A673 (cell line): ENCODE measurements at regions not wholly inside any gene's neighbourhood (a gene's known extent, or its start where the extent isn't known, plus 50 kb on each side); places are given as distances from the start of the nearest gene placed in this dataset.

Source experiments
- BruUV-seq: library from RNA; stranded (reverse); fragments of 400-500 nt; replicated peaks from 2 replicates; lab custom pipeline; 2021; lab: Mats Ljungman, UMichigan
- CTCF ChIA-PET: fragments of 300-600 bp; sonication (Branson Sonifier 250); formaldehyde crosslinking; loops from one replicate; lab custom pipeline; 2022; ENCODE audit warnings: antibody characterized with exemption; lab: Charles Lee
- POLR2A ChIA-PET: fragments of 300-600 bp; sonication (Branson Sonifier 250); formaldehyde crosslinking; loops from one replicate; lab custom pipeline; 2022; ENCODE audit warnings: antibody characterized with exemption; ENCODE audit not compliant: low non-redundant PET; lab: Charles Lee
- DNase-seq: peaks from one replicate; pipeline ENCODE4 v3.0.0-alpha.2; 2015; ENCODE audit warnings: low spot score
- H3K27ac ChIP-seq: fragments of 200-600 bp; sonication (generic); 2 replicates; pipeline ENCODE4 v1.5.1; 2016; ENCODE audit warnings: mixed run types, low read depth, mild to moderate bottlenecking, mixed read lengths, antibody characterized with exemption, low read length; ENCODE audit not compliant: poor library complexity, severe bottlenecking
- H3K27me3 ChIP-seq: fragments of 200-600 bp; sonication (generic); replicated peaks from 2 replicates; pipeline ENCODE4 v1.6.1; 2017; ENCODE audit warnings: mixed run types, low read depth, mild to moderate bottlenecking, mixed read lengths, antibody characterized with exemption, low read length; ENCODE audit not compliant: insufficient read depth, poor library complexity
- H3K36me3 ChIP-seq: fragments of 200-600 bp; sonication (generic); 2 replicates; pipeline ENCODE4 v1.6.1; 2016; ENCODE audit warnings: mixed run types, mild to moderate bottlenecking, mixed read lengths, antibody characterized with exemption, low read length; ENCODE audit not compliant: insufficient read depth, poor library complexity, severe bottlenecking
- H3K4me1 ChIP-seq: fragments of 200-600 bp; sonication (generic); 2 replicates; pipeline ENCODE4 v1.6.1; 2017; ENCODE audit warnings: mixed run types, mild to moderate bottlenecking, mixed read lengths, antibody characterized with exemption, low read length; ENCODE audit not compliant: insufficient read depth, poor library complexity, severe bottlenecking
- H3K4me3 ChIP-seq: fragments of 200-600 bp; sonication (generic); 2 replicates; pipeline ENCODE4 v1.5.1; 2016; ENCODE audit warnings: low read depth, mixed run types, mild to moderate bottlenecking, mixed read lengths, low read length; ENCODE audit not compliant: poor library complexity, severe bottlenecking
- H3K9me3 ChIP-seq: fragments of 200-600 bp; sonication (generic); 2 replicates; pipeline ENCODE4 v1.6.1; 2016; ENCODE audit warnings: mixed run types, low read depth, mild to moderate bottlenecking, mixed read lengths, antibody characterized with exemption, low read length; ENCODE audit not compliant: poor library complexity, severe bottlenecking
- CTCF ChIP-seq: fragments of 300-800, 200-600 bp; sonication (generic); conservative IDR thresholded peaks from 2 replicates; pipeline ENCODE4 v1.5.1; 2017; ENCODE audit warnings: low read depth, mild to moderate bottlenecking, antibody characterized with exemption, low read length, moderate library complexity, mixed read lengths
- EZH2 ChIP-seq: fragments of 200-600 bp; sonication (generic); IDR thresholded peaks from 2 replicates; pipeline ENCODE4 v1.6.1; 2017; ENCODE audit warnings: borderline replicate concordance, low read depth, mild to moderate bottlenecking, mixed read lengths, antibody characterized with exemption, low read length; ENCODE audit not compliant: poor library complexity, severe bottlenecking
- intact Hi-C: fragments of 100-400 bp; cut with micrococcal nuclease; formaldehyde crosslinking; loops from one replicate; pipeline ENCODE4 v1.10.0; 2022; ENCODE audit not compliant: unreplicated experiment

GRCh38 chr16:73852561-73852960, 444.1 kb upstream of the PSMD7 start:
- H3K9me3 ChIP-seq = no peaks in the 10 kb centered on the region
- intact Hi-C loops = no loop called here
- DNase-seq = no peak
- CTCF ChIA-PET = no interaction called here
- BruUV-seq = no TSS peak
- no peak overlapping the region for H3K4me3 ChIP-seq
- no peak overlapping the region for H3K27ac ChIP-seq
- TF ChIP-seq CTCF = no peak
- no peak for TF ChIP-seq EZH2
- H3K27me3 ChIP-seq = peaks cover 33% of the 10 kb centered on the region
- H3K36me3 ChIP-seq = no peaks in the 10 kb centered on the region
- H3K4me1 ChIP-seq = no peaks in the 10 kb centered on the region
- POLR2A ChIA-PET = no interaction called here

GRCh38 chr16:73848993-73849392, 447.6 kb upstream of the PSMD7 start:
- no peak for DNase-seq
- H3K9me3 ChIP-seq = no peaks in the 10 kb centered on the region
- TF ChIP-seq EZH2 (no peak), CTCF (no peak)
- no peaks in the 10 kb centered on the region for H3K36me3 ChIP-seq
- peaks cover 7% of the 10 kb centered on the region for H3K27me3 ChIP-seq
- H3K4me3 ChIP-seq = no peak overlapping the region
- POLR2A ChIA-PET = no interaction called here
- intact Hi-C loops = no loop called here
- H3K4me1 ChIP-seq = no peaks in the 10 kb centered on the region
- no TSS peak for BruUV-seq
- CTCF ChIA-PET = no interaction called here
- no peak overlapping the region for H3K27ac ChIP-seq

- CTCF ChIA-PET = no interaction called here
- BruUV-seq = no TSS peak
- H3K27me3 ChIP-seq = peaks cover 9% of the 10 kb centered on the region
- no peaks in the 10 kb centered on the region for H3K9me3 ChIP-seq
- H3K4me1 ChIP-seq = no peaks in the 10 kb centered on the region
- POLR2A ChIA-PET = no interaction called here
- intact Hi-C loops = no loop called here
- no peak overlapping the region for H3K27ac ChIP-seq
- no peaks in the 10 kb centered on the region for H3K36me3 ChIP-seq
- H3K4me3 ChIP-seq = no peak overlapping the region
- DNase-seq = no peak
- TF ChIP-seq EZH2 (no peak), CTCF (no peak)
Measured at GRCh38 chr16:73847090-73847489, 449.5 kb upstream of the PSMD7 start.
